SU-DHL-6 (cell line): ENCODE measurements at regions not wholly inside any gene's neighbourhood (a gene's known extent, or its start where the extent isn't known, plus 50 kb on each side); places are given as distances from the start of the nearest gene placed in this dataset.

ENCODE experiments used
- H2AFZ ChIP-seq: fragments of 200-600 bp; sonication (generic); 2 replicates; pipeline ENCODE4 v1.6.1; 2014; ENCODE audit warnings: low read depth, mild to moderate bottlenecking, moderate library complexity, mixed read lengths, antibody characterized with exemption, low read length; ENCODE audit not compliant: severe bottlenecking
- H3F3A ChIP-seq: fragments of 200-600 bp; shearing (Covaris generic); 2 replicates; pipeline ENCODE4 v1.6.0; 2016; ENCODE audit warnings: antibody characterized with exemption, mild to moderate bottlenecking; ENCODE audit not compliant: insufficient read depth
- H3K27ac ChIP-seq: fragments of 200-600 bp; sonication (generic); 2 replicates; pipeline ENCODE4 v1.5.1; 2016; ENCODE audit warnings: low read depth, mild to moderate bottlenecking, low read length, moderate library complexity, mixed read lengths
- H3K27me3 ChIP-seq: fragments of 200-600 bp; sonication (generic), shearing (Covaris generic); 2 replicates; pipeline ENCODE4 v1.6.0; 2014; ENCODE audit warnings: mild to moderate bottlenecking, low read length
- H3K36me3 ChIP-seq: fragments of 200-600 bp; sonication (generic); 2 replicates; pipeline ENCODE4 v1.6.1; 2014; ENCODE audit warnings: mild to moderate bottlenecking, low read length, mixed read lengths
- H3K4me2 ChIP-seq: fragments of 300-600, 200-600 bp; shearing (Covaris generic), sonication (generic); 2 replicates; pipeline ENCODE4 v1.6.0; 2014; ENCODE audit warnings: low read length, low read depth, mild to moderate bottlenecking; ENCODE audit not compliant: poor library complexity, severe bottlenecking
- H3K4me3 ChIP-seq: fragments of 200-600 bp; sonication (generic); 2 replicates; pipeline ENCODE4 v1.5.1; 2014; ENCODE audit warnings: antibody characterized with exemption, low read length, mild to moderate bottlenecking, mixed read lengths; ENCODE audit not compliant: insufficient read depth, poor library complexity, severe bottlenecking
- H3K79me2 ChIP-seq: fragments of 200-600 bp; sonication (generic); 2 replicates; pipeline ENCODE4 v1.6.1; 2014; ENCODE audit warnings: mild to moderate bottlenecking, low read length, moderate library complexity; ENCODE audit not compliant: insufficient read depth
- H3K9ac ChIP-seq: fragments of 200-600 bp; sonication (generic); 2 replicates; pipeline ENCODE4 v1.7.0; 2014; ENCODE audit warnings: mild to moderate bottlenecking, low read length
- H3K9me2 ChIP-seq: fragments of 200-600 bp; sonication (generic); replicated peaks from 2 replicates; pipeline ENCODE4 v1.6.1; 2014; ENCODE audit warnings: low read length; ENCODE audit not compliant: insufficient read depth
- H3K9me3 ChIP-seq: fragments of 200-600 bp; sonication (generic); 2 replicates; pipeline ENCODE4 v1.6.1; 2014; ENCODE audit warnings: low read length, mixed read lengths; ENCODE audit not compliant: insufficient read depth
- H4K20me1 ChIP-seq: fragments of 200-600 bp; sonication (generic); 2 replicates; pipeline ENCODE4 v1.6.1; 2014; ENCODE audit warnings: low read depth, mild to moderate bottlenecking, antibody characterized with exemption, low read length, moderate library complexity, mixed read lengths
- EZH2phosphoT487 ChIP-seq: fragments of 200-600 bp; sonication (generic), shearing (Covaris generic); conservative IDR thresholded peaks from 2 replicates; pipeline ENCODE4 v1.6.1; 2018; ENCODE audit warnings: mild to moderate bottlenecking, antibody characterized with exemption, low read length, moderate library complexity, mixed read lengths
- TF ChIP-seq, protein P1 (sequence below): fragments of 200-600 bp; sonication (generic); IDR thresholded peaks from one replicate; pipeline ENCODE4 v1.5.1; 2017; ENCODE audit warnings: antibody characterized with exemption, mild to moderate bottlenecking, low read length, moderate library complexity; ENCODE audit not compliant: insufficient read depth, poor library complexity, severe bottlenecking

DNA sequence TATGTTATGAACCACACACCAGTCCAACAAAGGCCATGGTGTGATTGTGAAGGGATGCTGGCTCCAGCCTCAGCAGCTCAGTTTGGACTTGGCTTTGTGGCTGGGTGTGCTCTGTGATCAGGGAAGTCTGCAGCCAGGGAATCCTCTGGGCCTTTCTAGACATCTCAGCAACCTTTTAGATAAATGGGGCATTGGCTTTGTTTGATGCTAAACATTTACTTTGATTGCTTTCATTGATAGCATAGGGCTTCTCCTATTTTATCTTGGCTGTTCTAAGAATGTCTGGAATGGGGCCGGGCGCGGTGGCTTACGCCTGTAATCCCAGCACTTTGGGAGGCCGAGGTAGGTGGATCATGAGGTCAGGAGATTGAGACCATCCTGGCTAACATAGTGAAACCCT lies 104.5 kb downstream of the VAPA start:
- Histone ChIP-seq H3K4me2 (no peak overlapping the region), H3K27me3 (no peaks in the 10 kb centered on the region), H2AFZ (no peak overlapping the region), H3K9me3 (no peaks in the 10 kb centered on the region), H3F3A (no peaks in the 10 kb centered on the region), H4K20me1 (no peaks in the 10 kb centered on the region), H3K79me2 (no peaks in the 10 kb centered on the region), H3K27ac (no peak overlapping the region), H3K4me3 (no peak overlapping the region), H3K36me3 (no peaks in the 10 kb centered on the region), H3K9ac (no peak overlapping the region), H3K9me2 (no peaks in the 10 kb centered on the region)
- TF ChIP-seq EZH2phosphoT487 = no peak
- TF ChIP-seq, protein P1, sequence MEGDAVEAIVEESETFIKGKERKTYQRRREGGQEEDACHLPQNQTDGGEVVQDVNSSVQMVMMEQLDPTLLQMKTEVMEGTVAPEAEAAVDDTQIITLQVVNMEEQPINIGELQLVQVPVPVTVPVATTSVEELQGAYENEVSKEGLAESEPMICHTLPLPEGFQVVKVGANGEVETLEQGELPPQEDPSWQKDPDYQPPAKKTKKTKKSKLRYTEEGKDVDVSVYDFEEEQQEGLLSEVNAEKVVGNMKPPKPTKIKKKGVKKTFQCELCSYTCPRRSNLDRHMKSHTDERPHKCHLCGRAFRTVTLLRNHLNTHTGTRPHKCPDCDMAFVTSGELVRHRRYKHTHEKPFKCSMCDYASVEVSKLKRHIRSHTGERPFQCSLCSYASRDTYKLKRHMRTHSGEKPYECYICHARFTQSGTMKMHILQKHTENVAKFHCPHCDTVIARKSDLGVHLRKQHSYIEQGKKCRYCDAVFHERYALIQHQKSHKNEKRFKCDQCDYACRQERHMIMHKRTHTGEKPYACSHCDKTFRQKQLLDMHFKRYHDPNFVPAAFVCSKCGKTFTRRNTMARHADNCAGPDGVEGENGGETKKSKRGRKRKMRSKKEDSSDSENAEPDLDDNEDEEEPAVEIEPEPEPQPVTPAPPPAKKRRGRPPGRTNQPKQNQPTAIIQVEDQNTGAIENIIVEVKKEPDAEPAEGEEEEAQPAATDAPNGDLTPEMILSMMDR = no peak

DNA sequence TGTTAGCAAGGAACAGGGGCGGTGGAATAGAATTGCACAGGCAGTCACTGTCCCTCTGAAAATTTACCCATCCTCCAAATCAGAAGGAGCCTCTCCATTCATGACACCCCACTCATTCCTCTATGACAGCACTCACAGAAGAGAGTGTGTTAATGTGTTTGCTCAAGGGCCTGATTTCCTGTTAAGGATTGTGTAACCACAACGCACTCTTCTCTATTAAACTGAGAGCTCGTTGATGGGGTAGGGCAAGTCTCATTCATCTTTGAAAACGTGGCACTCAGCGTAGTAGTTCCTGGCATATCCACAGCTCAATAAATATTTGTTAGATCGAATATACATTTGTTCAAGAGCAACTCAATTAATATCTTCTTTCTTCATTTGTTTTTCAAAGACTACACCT lies 106.4 kb downstream of the VAPA start:
- TF ChIP-seq, protein P1 = no peak
- TF ChIP-seq EZH2phosphoT487 = no peak
- no peaks in the 10 kb centered on the region for H3K79me2 ChIP-seq
- H3K4me3 ChIP-seq = no peak overlapping the region
- no peaks in the 10 kb centered on the region for H3K9me2 ChIP-seq
- H3K4me2 ChIP-seq = no peak overlapping the region
- no peaks in the 10 kb centered on the region for H3K9me3 ChIP-seq
- no peaks in the 10 kb centered on the region for H3F3A ChIP-seq
- H3K27ac ChIP-seq = no peak overlapping the region
- no peak overlapping the region for H2AFZ ChIP-seq
- H3K27me3 ChIP-seq = no peaks in the 10 kb centered on the region
- H3K36me3 ChIP-seq = no peaks in the 10 kb centered on the region
- H4K20me1 ChIP-seq = no peaks in the 10 kb centered on the region
- no peak overlapping the region for H3K9ac ChIP-seq

DNA sequence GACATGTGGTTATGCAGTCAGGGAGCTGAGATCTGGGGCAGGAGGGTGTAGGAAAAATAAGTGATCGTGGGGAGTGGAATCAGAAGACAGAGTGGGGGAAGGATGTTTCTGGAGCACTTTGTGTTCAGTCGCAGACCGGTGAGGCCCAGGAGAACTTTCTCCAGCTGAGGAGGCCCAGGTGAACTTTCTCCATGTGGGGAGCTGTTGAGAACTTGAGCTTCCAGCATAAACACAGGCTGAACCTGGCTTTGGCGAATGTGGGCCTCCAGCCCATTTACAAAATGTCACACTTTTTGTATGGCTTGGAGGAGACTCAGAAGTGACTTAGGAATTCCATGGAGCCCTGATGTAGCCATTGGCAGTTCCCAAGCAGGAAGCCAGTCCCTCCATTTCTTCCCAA lies 108.5 kb downstream of the VAPA start:
- Histone ChIP-seq H3K36me3 (no peaks in the 10 kb centered on the region), H3K79me2 (no peaks in the 10 kb centered on the region), H3K27ac (no peak overlapping the region), H3K9me2 (no peaks in the 10 kb centered on the region), H3K9me3 (no peaks in the 10 kb centered on the region), H4K20me1 (no peaks in the 10 kb centered on the region), H3F3A (no peaks in the 10 kb centered on the region), H3K27me3 (no peaks in the 10 kb centered on the region), H3K4me2 (no peak overlapping the region), H2AFZ (no peak overlapping the region), H3K9ac (no peak overlapping the region), H3K4me3 (no peak overlapping the region)
- no peak for TF ChIP-seq EZH2phosphoT487
- TF ChIP-seq, protein P1 = no peak
